Spleen (tissue), 7 donors: ENCODE measurements at regions not wholly inside any gene's neighbourhood (a gene's known extent, or its start where the extent isn't known, plus 50 kb on each side); places are given as distances from the start of the nearest gene placed in this dataset.
"Not testable (repeated sequence)": the region's sequence is repeated elsewhere in the genome, so short reads cannot be mapped to it uniquely, and the experiment has no call there.

Experiments
- CTCF ChIP-seq, 11 experiments: fragments of 200-600 bp in 7 of 11; fragments of 450-650 bp in 4 of 11; sonication (generic) in 4 of 11; IDR thresholded peaks in 8 of 11; conservative IDR thresholded peaks in 3 of 11; 1 replicate in 7 of 11; 2 replicates in 4 of 11; pipeline versions ENCODE4 v1.4.0 to v1.8.0; 2016 to 2021; ENCODE audit warnings: antibody characterized with exemption in 11 of 11, inconsistent platforms in 4 of 11, mild to moderate bottlenecking in 1 of 11
- POLR2A ChIP-seq, 3 donors: fragments of 450-650 bp; IDR thresholded peaks; one replicate each; pipeline ENCODE4 v1.5.1; 2017; ENCODE audit warnings: antibody characterized with exemption in 3 of 3, mild to moderate bottlenecking in 1 of 3
- POLR2AphosphoS5 ChIP-seq, 3 donors: sonication (generic); formaldehyde crosslinking; IDR thresholded peaks; one replicate each; pipeline ENCODE4 v1.5.1; 2017; ENCODE audit warnings: antibody characterized with exemption in 3 of 3
- donor health status: DM: no; HTN: no; CAD: no; lungs with moderate emphysema.
- donor health status: DM: no; HTN: no; CAD: no.
- donor health status: DM: no; HTN: no; CAD: no.

- not testable (repeated sequence) for TF ChIP-seq CTCF (IDR thresholded peaks at IDR 0.05 in 8 of 11, conservative IDR thresholded peaks at IDR 0.05 in 3 of 11); POLR2A (IDR thresholded peaks at IDR 0.05); POLR2AphosphoS5 (IDR thresholded peaks at IDR 0.05)
These were observed 373.0 kb upstream of the SFSWAP start for GRCh38 chr12:131337861-131338260.
